HG02981 (cell line): ENCODE measurements at regions not wholly inside any gene's neighbourhood (a gene's known extent, or its start where the extent isn't known, plus 50 kb on each side); places are given as distances from the start of the nearest gene placed in this dataset.

Experiments used
- ATAC-seq: cut with Tn5 transposase; IDR thresholded peaks from one replicate; pipeline ENCODE4 v1.9.1; 2021; ENCODE audit warnings: mild to moderate bottlenecking, moderate library complexity; ENCODE audit not compliant: unreplicated experiment

DNA sequence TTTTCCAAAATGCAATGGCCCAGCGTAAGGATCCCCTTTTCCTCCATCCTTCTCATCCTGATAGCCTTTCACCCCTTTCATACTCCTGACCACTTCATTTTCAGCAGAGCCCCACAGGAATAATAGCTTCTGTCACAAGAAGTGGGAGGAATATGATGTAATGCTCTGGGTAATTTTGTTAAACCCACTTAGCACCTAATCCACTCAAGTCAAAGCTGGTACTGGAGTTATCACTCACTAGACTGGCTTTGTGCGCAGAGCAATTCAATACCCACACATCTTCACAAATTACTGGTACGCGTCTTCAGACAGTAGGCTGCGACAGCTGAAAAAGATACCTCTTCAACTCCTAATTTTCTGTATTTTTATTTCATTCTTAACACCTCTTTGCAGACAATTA, 2232.8 kb upstream of the WWC1 start:
- ATAC-seq: no peak

DNA sequence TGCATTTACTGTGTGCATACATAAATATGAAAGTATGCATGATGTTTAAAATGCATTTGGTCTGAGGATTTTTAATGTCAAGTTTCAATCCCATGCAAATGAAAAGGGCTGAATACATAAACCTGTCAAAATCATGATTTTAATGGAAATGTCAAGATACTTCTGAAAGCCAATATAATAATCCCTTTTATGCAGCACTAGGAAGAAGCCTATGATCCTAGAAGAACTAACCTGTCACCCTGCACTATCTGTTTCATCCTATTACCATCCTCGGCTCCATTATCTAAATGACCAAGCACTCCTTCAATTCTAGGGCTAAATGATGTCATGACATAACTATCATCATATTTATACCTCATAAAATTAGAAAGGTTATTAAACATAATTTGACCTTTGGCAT, 2229.4 kb upstream of the WWC1 start:
- no peak for ATAC-seq

DNA sequence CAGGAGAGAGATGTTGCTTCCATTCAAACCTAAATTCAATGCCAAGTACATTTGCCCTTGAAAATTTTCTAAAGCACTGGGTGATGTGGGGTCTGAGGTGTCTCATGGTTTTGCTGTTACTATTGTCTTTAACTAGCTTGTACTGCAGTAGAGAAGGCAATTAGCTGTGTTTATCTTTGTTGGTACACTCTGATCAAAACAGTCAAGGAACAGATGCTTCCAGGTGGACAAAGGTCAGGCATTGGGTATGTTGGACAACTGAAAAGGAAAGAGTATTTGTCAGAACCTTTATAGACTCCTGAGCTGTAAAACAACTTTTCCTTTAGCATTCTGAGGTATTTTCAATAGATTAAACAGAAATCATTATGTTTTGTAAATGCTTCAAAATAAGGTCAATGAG, 2228.7 kb upstream of the WWC1 start:
- no peak for ATAC-seq

DNA sequence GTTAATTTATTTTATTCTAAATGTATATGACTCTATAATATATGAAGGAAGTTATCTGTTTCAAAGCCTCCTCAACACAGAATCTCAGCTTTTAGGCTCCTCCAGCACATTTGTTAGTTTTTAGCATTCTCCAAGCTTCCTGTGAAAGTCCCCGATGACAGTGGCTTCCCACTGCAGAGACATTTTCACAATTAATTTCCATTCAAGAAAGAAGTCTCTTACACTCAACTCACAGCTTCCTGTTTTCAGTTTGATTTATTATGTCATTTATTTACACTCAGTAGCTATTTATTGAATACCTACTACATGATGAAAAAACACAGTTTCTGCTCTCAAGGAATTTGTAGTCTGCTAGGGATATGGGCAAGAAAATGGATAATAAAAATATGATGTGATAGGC, 2228.2 kb upstream of the WWC1 start:
- ATAC-seq: no peak

DNA sequence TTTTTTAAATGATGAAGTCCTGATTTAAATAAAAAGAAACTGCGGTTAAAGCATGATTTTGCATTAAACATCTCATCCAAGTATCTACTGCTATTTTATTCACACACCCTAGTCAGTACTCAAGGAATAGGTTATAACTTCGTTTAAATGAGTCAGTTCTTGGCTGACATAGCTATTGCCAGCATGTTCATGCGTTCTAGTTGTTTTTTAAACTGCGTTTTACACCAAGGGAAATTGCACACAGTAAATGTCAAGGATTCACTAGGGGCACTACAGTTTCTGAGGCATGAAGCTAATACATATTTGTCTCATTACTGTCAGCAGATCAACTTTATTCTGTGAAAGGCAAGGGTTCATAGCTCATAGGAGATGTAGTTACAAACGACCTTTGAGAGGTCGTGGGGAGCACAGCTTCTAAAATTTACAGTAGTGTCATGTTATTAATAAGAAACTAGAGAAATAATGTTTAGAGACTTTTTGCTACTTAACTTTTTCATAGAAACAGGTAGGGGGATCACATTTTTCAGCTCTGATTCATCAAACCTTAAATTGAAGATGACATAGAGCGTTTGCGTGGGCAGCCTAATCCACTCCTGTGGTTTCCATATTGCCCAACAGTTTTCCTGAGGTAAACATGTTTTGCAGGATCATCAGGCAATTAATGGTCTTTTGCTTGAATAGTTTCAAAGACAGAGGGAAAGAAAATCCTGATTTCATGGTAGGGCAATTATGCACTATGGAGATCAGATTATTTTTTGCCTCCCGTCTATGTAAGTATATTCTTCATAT, 2222.7 kb upstream of the WWC1 start:
- no peak for ATAC-seq

DNA sequence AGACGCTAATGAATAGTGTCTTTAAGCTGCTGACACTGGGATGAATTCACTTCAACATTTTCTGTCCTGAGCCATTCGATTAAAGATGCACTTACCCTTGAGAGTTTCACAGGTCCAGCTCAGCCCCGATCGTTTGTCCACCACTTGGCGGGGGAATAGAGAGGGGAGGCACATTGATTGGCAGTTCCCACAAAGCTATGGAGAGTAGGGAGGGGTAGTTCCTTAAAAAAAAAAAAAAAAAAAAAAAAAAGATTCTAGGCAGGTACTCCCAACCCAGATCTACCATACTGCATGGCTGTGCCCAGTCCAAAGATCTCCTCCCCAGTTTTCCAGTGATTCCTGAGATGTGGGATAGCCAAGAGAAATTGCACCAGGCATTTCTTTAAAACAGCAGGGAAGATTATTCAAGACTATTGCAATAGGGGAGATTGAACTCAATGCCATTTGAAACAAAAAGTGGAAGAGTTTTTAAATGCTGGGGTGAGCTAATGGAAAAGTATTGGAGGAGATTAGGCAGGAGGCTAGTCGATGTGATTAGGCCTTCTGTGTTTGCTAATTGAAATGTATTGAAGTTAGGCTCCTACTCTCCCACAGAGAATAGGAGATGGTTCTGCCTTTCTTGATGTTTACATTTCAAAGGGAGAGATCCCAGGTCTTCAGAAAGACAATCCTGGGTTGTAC, 2217.4 kb upstream of the WWC1 start:
- ATAC-seq: no peak

DNA sequence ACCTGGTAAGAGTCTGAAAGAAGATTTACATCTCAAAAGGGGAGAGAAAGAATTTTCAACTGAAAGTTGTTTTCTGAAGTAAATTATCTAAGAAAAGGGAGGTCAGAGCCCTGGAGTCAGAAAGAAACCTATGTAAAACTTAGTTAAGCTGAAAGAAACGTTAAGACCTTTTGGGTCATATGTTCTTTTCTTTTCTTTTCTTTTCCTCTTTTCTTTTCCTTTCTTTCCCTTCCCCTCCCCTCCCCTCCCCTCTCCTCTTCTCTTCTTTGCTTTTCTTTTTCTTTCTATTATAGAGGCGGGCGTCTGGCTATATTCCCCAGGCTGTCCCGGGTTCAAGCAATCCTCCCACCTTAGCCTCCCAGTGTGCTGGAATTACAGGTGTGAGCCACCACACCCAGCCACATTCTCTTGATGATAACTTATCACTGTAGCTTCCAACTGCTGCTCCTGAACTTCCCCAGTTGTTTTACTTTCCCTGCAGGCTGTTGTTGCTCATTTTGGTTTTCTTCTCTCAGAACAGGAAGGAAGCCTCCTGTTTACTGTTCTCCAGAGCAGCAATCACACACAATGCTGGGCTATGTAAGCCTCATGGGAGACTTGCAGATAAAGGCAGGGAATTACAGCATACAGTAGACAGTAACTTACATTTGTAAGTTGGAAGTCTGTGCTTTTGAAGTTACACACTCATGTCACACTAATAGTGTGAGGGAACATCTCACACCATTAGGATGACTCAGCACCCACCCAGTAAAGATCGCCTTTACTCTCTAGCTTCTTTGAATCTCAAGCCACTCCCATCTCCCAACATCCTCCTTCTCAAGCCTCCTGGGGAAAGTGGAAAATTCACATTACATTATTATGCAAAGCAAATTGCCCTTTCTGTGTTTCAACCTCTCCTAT, 2216.6 kb upstream of the WWC1 start:
- no peak for ATAC-seq

DNA sequence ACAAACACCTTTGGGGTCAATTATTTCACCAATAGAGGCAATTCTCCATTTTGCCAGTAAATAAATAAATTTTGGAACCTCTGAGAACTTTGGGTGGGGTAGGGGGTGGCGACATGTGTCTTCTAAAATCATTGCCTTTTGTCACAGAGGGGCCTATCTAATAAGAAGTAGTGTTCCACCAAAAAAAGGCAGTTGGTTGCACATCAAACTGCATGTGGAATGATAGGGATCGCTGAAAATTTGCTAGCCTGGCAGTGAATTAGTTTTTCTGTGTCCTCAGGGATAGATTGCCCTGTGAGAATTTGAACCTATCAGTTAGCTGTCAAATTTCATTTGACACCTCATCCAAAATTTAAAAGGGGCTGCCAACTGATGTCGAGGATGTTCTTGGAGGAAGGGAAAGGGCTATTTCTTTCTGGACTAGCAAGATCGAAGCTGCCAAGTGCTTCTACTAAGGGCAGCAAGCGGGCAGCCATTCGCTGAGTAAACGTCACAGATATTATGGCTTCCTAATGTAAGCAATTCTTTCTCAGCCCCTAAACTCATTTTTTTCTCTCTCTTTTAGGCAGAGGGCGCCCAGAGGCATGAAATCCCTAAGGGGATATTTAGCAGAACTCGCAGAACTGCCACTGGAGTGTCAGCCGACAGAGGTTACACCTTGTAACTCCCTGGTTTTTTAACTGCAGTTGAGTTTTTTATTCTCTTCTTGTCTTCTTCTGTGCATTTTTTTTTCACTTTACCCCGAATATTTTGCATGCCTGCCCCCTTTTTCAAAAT, 2208.1 kb upstream of the WWC1 start:
- ATAC-seq: no peak

DNA sequence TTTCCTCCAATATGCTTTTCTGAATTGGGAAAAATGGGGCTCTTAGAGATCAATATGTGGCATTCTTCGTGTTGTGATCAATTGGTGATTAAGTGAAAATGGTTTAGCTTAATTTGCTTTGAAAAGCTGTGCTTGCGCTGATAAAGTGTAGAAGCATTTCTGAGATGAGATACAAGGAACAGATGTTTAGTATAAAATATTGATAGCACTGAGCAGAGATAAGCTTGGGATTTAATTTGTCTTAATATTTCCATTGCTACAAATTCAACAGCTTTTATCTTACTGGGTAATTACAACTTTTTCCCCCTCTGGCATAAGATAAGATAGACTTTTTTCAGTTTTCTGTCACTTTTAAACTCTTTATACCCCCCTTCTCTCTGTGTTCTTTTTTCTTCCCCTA, 2204.9 kb upstream of the WWC1 start:
- no peak for ATAC-seq

DNA sequence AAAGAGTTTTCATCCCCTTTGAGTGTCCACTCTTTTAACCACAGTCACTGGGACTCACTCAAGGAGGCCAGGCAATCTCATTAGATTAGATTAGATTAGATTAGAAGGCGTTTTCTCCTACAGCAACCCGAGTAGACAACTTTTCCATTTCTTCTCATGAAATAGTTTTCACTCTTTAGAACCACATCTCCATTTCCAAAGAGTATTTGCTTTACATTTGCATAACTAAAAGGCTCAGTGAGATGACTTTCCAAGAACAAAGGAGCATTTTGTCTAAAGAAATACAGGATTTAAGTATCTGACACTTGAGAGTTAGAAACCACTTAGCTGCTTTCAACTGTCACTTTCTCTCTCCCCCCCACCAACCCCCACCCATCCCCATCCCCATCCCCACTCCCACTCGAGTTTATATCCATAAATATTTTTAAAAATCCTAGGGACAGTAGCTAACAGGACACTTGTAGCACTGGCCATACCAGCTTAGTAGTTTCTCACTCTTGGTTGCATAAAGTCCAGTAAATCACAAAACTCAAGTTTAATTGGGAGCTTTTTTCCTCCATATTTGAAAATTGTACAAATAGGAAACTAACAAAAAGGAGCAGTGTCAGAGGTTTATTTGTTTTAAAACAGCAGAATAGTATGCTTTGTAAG, 2202.9 kb upstream of the WWC1 start:
- no peak for ATAC-seq

DNA sequence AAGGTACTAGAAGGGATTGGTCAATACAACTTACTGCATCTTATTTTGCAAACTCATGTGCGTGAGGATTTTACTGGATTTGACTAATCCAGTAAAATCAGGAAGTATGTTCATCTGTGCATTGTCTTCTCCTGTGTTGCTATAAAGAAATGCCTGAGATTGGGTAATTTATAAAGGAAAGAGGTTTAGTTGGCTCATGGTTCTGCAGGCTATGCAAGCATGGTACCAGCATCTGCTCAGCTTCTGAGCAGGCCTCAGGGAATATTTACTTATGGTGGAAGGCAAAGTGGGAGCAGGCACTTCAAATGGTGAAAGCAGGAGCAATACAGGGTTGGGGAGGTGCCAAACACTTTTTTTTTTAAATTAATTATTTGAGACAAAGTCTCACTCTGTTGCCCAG, 2199.5 kb upstream of the WWC1 start:
- no peak for ATAC-seq

DNA sequence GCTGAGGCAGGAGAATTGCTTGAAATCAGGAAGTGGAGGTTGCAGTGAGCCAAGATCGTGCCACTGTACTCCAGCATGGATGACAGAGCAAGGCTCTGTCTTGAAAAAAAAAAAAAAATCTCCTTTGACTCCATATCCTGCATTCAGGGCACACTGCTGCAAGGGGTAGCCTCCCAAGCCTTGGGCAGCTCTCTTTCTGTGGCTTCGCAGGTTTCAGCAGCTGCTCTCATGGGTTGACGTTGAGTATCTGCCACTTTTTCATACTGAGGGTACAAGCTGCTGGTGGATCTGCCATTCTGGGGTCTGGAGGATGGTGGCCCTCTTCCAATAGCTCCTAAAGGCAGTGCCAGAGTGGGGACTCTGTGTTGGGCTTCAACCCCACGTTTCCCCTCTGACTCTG, 2198.1 kb upstream of the WWC1 start:
- no peak for ATAC-seq

DNA sequence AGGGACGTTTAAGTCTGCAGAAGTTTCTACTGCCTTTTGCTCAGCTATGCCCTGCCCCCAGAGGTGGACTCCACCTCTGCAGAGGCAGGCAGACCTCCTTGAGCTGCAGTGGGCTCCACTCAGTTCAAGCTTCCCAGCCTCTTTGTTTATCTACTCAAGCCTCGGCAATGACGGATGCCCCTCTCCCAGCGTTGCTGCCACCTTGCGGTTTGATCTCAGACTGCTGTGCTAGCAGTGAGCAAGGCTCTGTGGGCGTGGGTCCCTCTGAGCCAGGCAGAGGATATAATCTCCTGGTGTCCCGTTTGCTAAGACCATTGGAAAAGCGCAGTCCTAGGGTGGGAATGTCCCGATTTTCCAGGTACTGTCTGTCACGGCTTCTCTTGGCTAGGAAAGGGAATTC, 2188.5 kb upstream of the WWC1 start:
- ATAC-seq: no peak

DNA sequence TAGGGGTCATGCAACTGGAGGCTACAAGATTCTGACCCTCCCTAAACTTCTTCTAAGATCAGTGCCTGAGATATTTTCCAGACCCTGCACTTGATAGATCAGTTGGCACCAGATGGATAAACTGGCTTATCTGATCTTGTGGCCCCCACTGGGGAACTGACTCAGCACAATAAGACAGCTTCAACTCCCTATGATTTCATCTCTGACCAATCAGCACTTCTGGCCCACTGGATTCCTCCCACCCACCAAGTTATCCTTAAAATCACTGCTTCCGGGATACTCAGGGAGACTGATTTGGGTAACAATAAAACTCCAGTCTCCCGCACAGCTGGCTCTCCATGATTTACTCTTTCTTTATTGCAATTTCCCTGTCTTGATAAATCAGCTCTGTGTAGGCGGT, 2180.4 kb upstream of the WWC1 start:
- no peak for ATAC-seq

DNA sequence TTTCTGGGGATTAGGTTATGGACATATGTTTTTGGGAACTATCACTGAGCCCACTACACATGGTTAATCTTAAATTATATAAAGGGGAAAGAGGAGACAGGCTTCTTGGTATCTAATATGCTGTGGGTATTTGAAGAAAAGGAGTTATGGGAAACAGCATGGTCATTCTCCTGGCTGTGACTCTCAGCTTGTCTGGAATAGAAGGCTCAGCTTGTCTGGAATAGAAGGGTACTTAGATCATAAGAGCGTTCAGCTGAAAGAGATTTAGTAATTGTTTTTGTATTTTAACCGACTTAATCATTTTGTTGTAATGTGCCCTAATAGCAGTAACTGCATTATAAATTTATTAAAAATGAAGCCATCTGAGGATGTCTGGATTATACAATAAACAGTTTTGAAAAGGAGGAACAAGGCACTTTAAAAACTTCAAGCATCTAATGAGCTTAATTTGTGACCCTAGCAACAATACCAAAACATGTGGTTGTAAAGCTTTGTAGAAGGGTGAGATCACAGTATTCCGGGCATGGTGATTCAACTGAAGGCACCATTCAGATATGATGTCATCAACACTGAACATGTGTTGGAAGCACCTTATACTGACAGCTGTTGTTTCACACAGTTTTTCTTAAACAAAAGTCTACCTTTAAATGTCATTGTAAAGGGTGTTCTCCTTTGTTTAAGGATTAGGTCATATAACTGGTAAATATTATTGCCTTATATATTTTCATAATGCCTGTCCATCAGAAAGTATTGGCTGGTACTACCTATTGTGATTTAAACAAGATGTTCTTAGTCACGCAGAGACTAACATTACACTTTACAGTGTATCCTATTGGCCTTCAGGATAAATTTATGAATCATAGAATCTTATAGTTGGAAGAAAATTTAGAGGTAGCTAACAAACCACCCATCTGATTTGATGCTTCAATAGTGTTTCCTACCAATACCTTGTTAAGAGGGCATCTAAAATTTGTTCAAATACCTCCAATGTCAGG, 2174.1 kb upstream of the WWC1 start:
- no peak for ATAC-seq

DNA sequence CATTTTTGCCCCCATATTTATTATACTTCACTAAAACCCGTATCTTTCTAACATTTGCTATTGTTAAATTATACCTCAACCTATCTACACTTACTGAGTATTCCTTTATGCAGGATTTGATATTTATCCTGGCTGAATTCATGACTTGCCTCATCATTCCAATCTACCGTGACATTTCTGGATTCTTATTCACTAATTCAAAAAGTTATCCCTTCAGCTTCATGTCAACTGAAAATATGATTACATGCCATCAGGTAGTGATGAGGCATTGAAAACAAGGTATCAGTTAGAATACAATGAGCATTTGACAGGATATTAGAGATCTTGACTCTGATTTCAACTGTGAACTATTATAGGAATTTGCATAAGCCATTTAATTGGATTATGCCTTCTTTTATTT, 2171.9 kb upstream of the WWC1 start:
- ATAC-seq: no peak

DNA sequence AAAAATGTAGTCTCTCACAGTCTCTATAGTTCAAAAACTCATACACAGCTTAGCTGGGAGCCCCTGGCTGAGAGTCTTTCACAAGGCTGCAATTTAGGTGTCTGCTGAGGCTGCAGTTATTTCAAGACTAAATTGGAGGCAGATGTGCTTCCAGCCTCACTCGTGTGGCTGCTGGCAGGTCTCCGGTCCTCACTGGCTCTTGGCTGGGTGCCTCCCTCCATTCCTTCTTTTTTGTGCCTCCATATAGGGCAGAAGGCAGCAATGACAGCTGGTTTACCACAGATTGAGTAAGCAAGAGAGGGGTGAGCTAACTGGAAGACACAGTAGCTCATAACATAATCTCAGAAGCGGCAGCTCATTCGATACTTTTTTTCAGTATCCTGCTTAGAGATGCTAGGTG, 2167.7 kb upstream of the WWC1 start:
- no peak for ATAC-seq

DNA sequence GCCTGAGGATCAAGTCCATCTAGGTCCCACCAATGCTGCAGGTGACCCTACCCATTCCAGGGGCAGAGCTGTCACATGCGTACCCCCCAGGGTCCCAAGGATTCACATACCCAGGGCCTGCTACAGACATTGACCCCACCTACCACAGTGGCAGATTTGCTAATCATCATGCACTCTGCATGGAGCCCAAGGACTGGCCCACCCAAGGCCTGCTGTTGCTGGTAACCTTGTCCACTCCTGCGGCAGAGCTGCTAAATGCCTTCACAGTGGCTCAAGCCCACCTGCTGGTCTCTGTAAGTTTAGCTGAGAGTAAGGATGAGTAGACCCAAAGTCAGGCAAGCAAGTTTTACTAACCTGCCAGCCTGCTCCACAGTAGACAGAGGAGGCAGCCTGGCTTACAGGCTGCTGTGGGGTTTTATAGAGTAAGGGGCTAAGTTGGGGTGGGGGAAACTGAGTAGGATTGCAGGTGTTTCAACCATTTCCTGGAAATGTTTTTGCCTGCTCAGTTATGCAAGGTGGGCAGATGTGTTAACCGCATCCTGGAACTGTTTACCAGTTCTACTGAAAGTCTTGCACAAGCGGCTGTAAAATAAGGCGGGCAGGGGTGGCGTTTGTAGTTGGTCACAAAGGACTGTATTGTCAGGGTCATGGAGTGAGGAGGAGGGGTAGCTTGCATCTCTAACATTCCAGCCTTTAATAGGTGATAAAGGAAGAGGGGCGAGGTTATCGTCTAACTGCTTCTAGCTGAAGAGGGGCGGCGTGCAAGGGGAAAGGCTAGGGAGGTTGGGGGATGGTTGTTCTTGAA, 2163.5 kb upstream of the WWC1 start:
- no peak for ATAC-seq
